ENCODE measurements at regions not wholly inside any gene's neighbourhood (a gene's known extent, or its start where the extent isn't known, plus 50 kb on each side); places are given as distances from the start of the nearest gene placed in this dataset.
"Not testable (repeated sequence)": the region's sequence is repeated elsewhere in the genome, so short reads cannot be mapped to it uniquely, and the experiment has no call there.

- DNase-seq; in situ Hi-C loops (cut with HindIII; ENCODE audit: low pct_ligation_motif_present, low pct_unique_long_range_greater_than_20kb, low sequenced_read_pairs): not testable (repeated sequence)
Observed at GRCh38 chr5:50581845-50582244, 84.6 kb upstream of the PARP8 start.

GRCh38 chr5:50582699-50583098, 83.7 kb upstream of the PARP8 start:
- in situ Hi-C loops (cut with HindIII; ENCODE audit: low pct_ligation_motif_present, low pct_unique_long_range_greater_than_20kb, low sequenced_read_pairs) = no loop called here
- no peak for DNase-seq

- DNase-seq = no peak
- in situ Hi-C loops (cut with HindIII; ENCODE audit: low pct_ligation_motif_present, low pct_unique_long_range_greater_than_20kb, low sequenced_read_pairs) = no loop called here
Observed at GRCh38 chr5:50583621-50584020, 82.8 kb upstream of the PARP8 start.

- in situ Hi-C loops (cut with HindIII; ENCODE audit: low pct_ligation_motif_present, low pct_unique_long_range_greater_than_20kb, low sequenced_read_pairs); DNase-seq: not testable (repeated sequence)
Observed at GRCh38 chr5:50588471-50588870, 78.0 kb upstream of the PARP8 start.

- DNase-seq; in situ Hi-C loops (cut with HindIII; ENCODE audit: low pct_ligation_motif_present, low pct_unique_long_range_greater_than_20kb, low sequenced_read_pairs): not testable (repeated sequence)
Observed at GRCh38 chr5:50590444-50591189, 75.8 kb upstream of the PARP8 start.

GRCh38 chr5:50591338-50591737, 75.1 kb upstream of the PARP8 start:
- in situ Hi-C loops (cut with HindIII; ENCODE audit: low pct_ligation_motif_present, low pct_unique_long_range_greater_than_20kb, low sequenced_read_pairs); DNase-seq: not testable (repeated sequence)

GRCh38 chr5:50593681-50594080, 72.8 kb upstream of the PARP8 start:
- DNase-seq = no peak
- in situ Hi-C loops (cut with HindIII; ENCODE audit: low pct_ligation_motif_present, low pct_unique_long_range_greater_than_20kb, low sequenced_read_pairs) = no loop called here

- DNase-seq = peak; percentile 88
- in situ Hi-C loops (cut with HindIII; ENCODE audit: low pct_ligation_motif_present, low pct_unique_long_range_greater_than_20kb, low sequenced_read_pairs) = no loop called here
Observed at GRCh38 chr5:50595199-50595598, 71.2 kb upstream of the PARP8 start.

GRCh38 chr5:50601576-50601975, 64.9 kb upstream of the PARP8 start:
- DNase-seq; in situ Hi-C loops (cut with HindIII; ENCODE audit: low pct_ligation_motif_present, low pct_unique_long_range_greater_than_20kb, low sequenced_read_pairs): not testable (repeated sequence)

- DNase-seq = no peak
- in situ Hi-C loops (cut with HindIII; ENCODE audit: low pct_ligation_motif_present, low pct_unique_long_range_greater_than_20kb, low sequenced_read_pairs) = no loop called here
Observed at GRCh38 chr5:50606179-50606578, 60.3 kb upstream of the PARP8 start.

- in situ Hi-C loops (cut with HindIII; ENCODE audit: low pct_ligation_motif_present, low pct_unique_long_range_greater_than_20kb, low sequenced_read_pairs); DNase-seq: not testable (repeated sequence)
Observed at GRCh38 chr5:50607456-50607855, 59.0 kb upstream of the PARP8 start.

GRCh38 chr5:50607953-50608705, 58.3 kb upstream of the PARP8 start:
- in situ Hi-C loops (cut with HindIII; ENCODE audit: low pct_ligation_motif_present, low pct_unique_long_range_greater_than_20kb, low sequenced_read_pairs) = not testable (repeated sequence)

GRCh38 chr5:50613057-50613456, 53.4 kb upstream of the PARP8 start:
- DNase-seq; in situ Hi-C loops (cut with HindIII; ENCODE audit: low pct_ligation_motif_present, low pct_unique_long_range_greater_than_20kb, low sequenced_read_pairs): not testable (repeated sequence)

More at GRCh38 chr5:50607953-50608705, 58.3 kb upstream of the PARP8 start:
- DNase-seq = not testable (repeated sequence)
